NT2/D1 (cell line): ENCODE measurements at regions not wholly inside any gene's neighbourhood (a gene's known extent, or its start where the extent isn't known, plus 50 kb on each side); places are given as distances from the start of the nearest gene placed in this dataset.

Source experiments
- SUZ12 ChIP-seq: IDR thresholded peaks from 2 replicates; pipeline ENCODE4 v1.6.1; 2011; ENCODE audit not compliant: insufficient read length, insufficient read depth; ENCODE audit errors: extremely low read depth
- YY1 ChIP-seq: IDR thresholded peaks from 2 replicates; pipeline ENCODE4 v1.6.1; 2011; ENCODE audit not compliant: insufficient read length, insufficient read depth
- ZNF274 ChIP-seq: IDR thresholded peaks from 2 replicates; pipeline ENCODE4 v1.6.1; 2011; ENCODE audit warnings: mild to moderate bottlenecking, low read depth, low read length

- no peak for TF ChIP-seq ZNF274
- TF ChIP-seq YY1 = no peak
- TF ChIP-seq SUZ12 = no peak
Measured at GRCh38 chr10:131698232-131698631, 202.6 kb upstream of the PPP2R2D start.
